ENCODE measurements at regions not wholly inside any gene's neighbourhood (a gene's known extent, or its start where the extent isn't known, plus 50 kb on each side); places are given as distances from the start of the nearest gene placed in this dataset.
A peak's percentile ranks its signal among the peaks of the same experiment; 100 is the strongest.

GRCh38 chr5:135210286-135211055, 176.4 kb upstream of the PITX1 start:
- Histone ChIP-seq H3K4me1 (ENCODE audit: control insufficient read depth, insufficient read depth, low read length, poor library complexity, severe bottlenecking) (peaks cover 38% of the 10 kb centered on the region), H3K27ac (ENCODE audit: low read depth, low read length, severe bottlenecking) (no peak overlapping the region), H3K36me3 (ENCODE audit: control insufficient read depth, insufficient read depth, low read length) (no peaks in the 10 kb centered on the region), H3K9me3 (ENCODE audit: control insufficient read depth, low read length) (no peaks in the 10 kb centered on the region), H3K4me3 (ENCODE audit: extremely low read depth, insufficient read depth, low read length, poor library complexity, severe bottlenecking) (no peak overlapping the region)
- WGBS, 2 experiments (ENCODE audit: insufficient coverage in 2 of 2) = 96 to 98% methylated on average over 9 to 10 of the region's 10 CpGs

GRCh38 chr5:135208903-135209721, 175.1 kb upstream of the PITX1 start:
- Histone ChIP-seq H3K9me3 (ENCODE audit: control insufficient read depth, low read length) (no peaks in the 10 kb centered on the region), H3K4me3 (ENCODE audit: extremely low read depth, insufficient read depth, low read length, poor library complexity, severe bottlenecking) (no peak overlapping the region), H3K4me1 (ENCODE audit: control insufficient read depth, insufficient read depth, low read length, poor library complexity, severe bottlenecking) (peaks cover 38% of the 10 kb centered on the region), H3K36me3 (ENCODE audit: control insufficient read depth, insufficient read depth, low read length) (no peaks in the 10 kb centered on the region), H3K27ac (ENCODE audit: low read depth, low read length, severe bottlenecking) (peak overlapping the region; percentile 79)
- WGBS, 2 experiments (ENCODE audit: insufficient coverage in 2 of 2) = 62 to 68% methylated on average over 5 to 8 of the region's 11 CpGs

- Histone ChIP-seq H3K36me3 (ENCODE audit: control insufficient read depth, insufficient read depth, low read length) (no peaks in the 10 kb centered on the region), H3K4me3 (ENCODE audit: extremely low read depth, insufficient read depth, low read length, poor library complexity, severe bottlenecking) (no peak overlapping the region), H3K9me3 (ENCODE audit: control insufficient read depth, low read length) (peaks cover 4% of the 10 kb centered on the region), H3K27ac (ENCODE audit: low read depth, low read length, severe bottlenecking) (peak overlapping the region; percentile 79), H3K4me1 (ENCODE audit: control insufficient read depth, insufficient read depth, low read length, poor library complexity, severe bottlenecking) (peaks cover 38% of the 10 kb centered on the region)
- 90 to 100% methylated on average over 1 to 2 of the region's 2 CpGs for WGBS, 2 experiments (ENCODE audit: insufficient coverage in 2 of 2)
These were observed 174.5 kb upstream of the PITX1 start for GRCh38 chr5:135208555-135208902.

- Histone ChIP-seq H3K4me1 (ENCODE audit: control insufficient read depth, insufficient read depth, low read length, poor library complexity, severe bottlenecking) (peaks cover 35% of the 10 kb centered on the region), H3K4me3 (ENCODE audit: extremely low read depth, insufficient read depth, low read length, poor library complexity, severe bottlenecking) (no peak overlapping the region), H3K27ac (ENCODE audit: low read depth, low read length, severe bottlenecking) (no peak overlapping the region), H3K36me3 (ENCODE audit: control insufficient read depth, insufficient read depth, low read length) (no peaks in the 10 kb centered on the region), H3K9me3 (ENCODE audit: control insufficient read depth, low read length) (peaks cover 4% of the 10 kb centered on the region)
- 70 to 73% methylated on average over 5 to 6 of the region's 6 CpGs for WGBS, 2 experiments (ENCODE audit: insufficient coverage in 2 of 2)
These were observed 173.8 kb upstream of the PITX1 start for GRCh38 chr5:135207866-135208265.

GRCh38 chr5:135206862-135207261, 172.8 kb upstream of the PITX1 start:
- 100% methylated on average over 1 of the region's 3 CpGs; no CpG with 5 or more reads in 1 of the 2 experiments for WGBS, 2 experiments (ENCODE audit: insufficient coverage in 2 of 2)
- Histone ChIP-seq H3K4me1 (ENCODE audit: control insufficient read depth, insufficient read depth, low read length, poor library complexity, severe bottlenecking) (peaks cover 32% of the 10 kb centered on the region), H3K9me3 (ENCODE audit: control insufficient read depth, low read length) (peaks cover 10% of the 10 kb centered on the region), H3K27ac (ENCODE audit: low read depth, low read length, severe bottlenecking) (no peak overlapping the region), H3K4me3 (ENCODE audit: extremely low read depth, insufficient read depth, low read length, poor library complexity, severe bottlenecking) (no peak overlapping the region), H3K36me3 (ENCODE audit: control insufficient read depth, insufficient read depth, low read length) (no peaks in the 10 kb centered on the region)

- Histone ChIP-seq H3K36me3 (ENCODE audit: control insufficient read depth, insufficient read depth, low read length) (no peaks in the 10 kb centered on the region), H3K4me1 (ENCODE audit: control insufficient read depth, insufficient read depth, low read length, poor library complexity, severe bottlenecking) (peaks cover 25% of the 10 kb centered on the region), H3K9me3 (ENCODE audit: control insufficient read depth, low read length) (peaks cover 10% of the 10 kb centered on the region), H3K4me3 (ENCODE audit: extremely low read depth, insufficient read depth, low read length, poor library complexity, severe bottlenecking) (no peak overlapping the region), H3K27ac (ENCODE audit: low read depth, low read length, severe bottlenecking) (no peak overlapping the region)
- WGBS, 2 experiments (ENCODE audit: insufficient coverage in 2 of 2) = 100% methylated on average over 1 of the region's 3 CpGs; no CpG with 5 or more reads in 1 of the 2 experiments
These were observed 171.8 kb upstream of the PITX1 start for GRCh38 chr5:135205632-135206349.

GRCh38 chr5:135204151-135204600, 170.1 kb upstream of the PITX1 start:
- H3K4me1 ChIP-seq (ENCODE audit: control insufficient read depth, insufficient read depth, low read length, poor library complexity, severe bottlenecking) = peaks cover 17% of the 10 kb centered on the region
- H3K27ac ChIP-seq (ENCODE audit: low read depth, low read length, severe bottlenecking) = no peak overlapping the region
- WGBS, 2 experiments (ENCODE audit: insufficient coverage in 2 of 2) = 100% methylated on average over 1 of the region's 1 CpG; no CpG with 5 or more reads in 1 of the 2 experiments
- no peak overlapping the region for H3K4me3 ChIP-seq (ENCODE audit: extremely low read depth, insufficient read depth, low read length, poor library complexity, severe bottlenecking)
- no peaks in the 10 kb centered on the region for H3K36me3 ChIP-seq (ENCODE audit: control insufficient read depth, insufficient read depth, low read length)
- peaks cover 10% of the 10 kb centered on the region for H3K9me3 ChIP-seq (ENCODE audit: control insufficient read depth, low read length)

GRCh38 chr5:135203593-135204036, 169.6 kb upstream of the PITX1 start:
- H3K9me3 ChIP-seq (ENCODE audit: control insufficient read depth, low read length) = peaks cover 10% of the 10 kb centered on the region
- no peak overlapping the region for H3K27ac ChIP-seq (ENCODE audit: low read depth, low read length, severe bottlenecking)
- peaks cover 14% of the 10 kb centered on the region for H3K4me1 ChIP-seq (ENCODE audit: control insufficient read depth, insufficient read depth, low read length, poor library complexity, severe bottlenecking)
- no peaks in the 10 kb centered on the region for H3K36me3 ChIP-seq (ENCODE audit: control insufficient read depth, insufficient read depth, low read length)
- no peak overlapping the region for H3K4me3 ChIP-seq (ENCODE audit: extremely low read depth, insufficient read depth, low read length, poor library complexity, severe bottlenecking)
- WGBS, 2 experiments (ENCODE audit: insufficient coverage in 2 of 2) = 80% methylated on average over 1 of the region's 4 CpGs; no CpG with 5 or more reads in 1 of the 2 experiments

- Histone ChIP-seq H3K4me1 (ENCODE audit: control insufficient read depth, insufficient read depth, low read length, poor library complexity, severe bottlenecking) (peaks cover 8% of the 10 kb centered on the region), H3K27ac (ENCODE audit: low read depth, low read length, severe bottlenecking) (no peak overlapping the region), H3K9me3 (ENCODE audit: control insufficient read depth, low read length) (peaks cover 10% of the 10 kb centered on the region), H3K36me3 (ENCODE audit: control insufficient read depth, insufficient read depth, low read length) (no peaks in the 10 kb centered on the region), H3K4me3 (ENCODE audit: extremely low read depth, insufficient read depth, low read length, poor library complexity, severe bottlenecking) (no peak overlapping the region)
- 93% methylated on average over 2 of the region's 2 CpGs; no CpG with 5 or more reads in 1 of the 2 experiments for WGBS, 2 experiments (ENCODE audit: insufficient coverage in 2 of 2)
These were observed 169.0 kb upstream of the PITX1 start for GRCh38 chr5:135203019-135203418.

- no peaks in the 10 kb centered on the region for H3K36me3 ChIP-seq (ENCODE audit: control insufficient read depth, insufficient read depth, low read length)
These were observed 165.9 kb upstream of the PITX1 start for GRCh38 chr5:135199919-135200318.

More at GRCh38 chr5:135199919-135200318, 165.9 kb upstream of the PITX1 start:
- Histone ChIP-seq H3K9me3 (ENCODE audit: control insufficient read depth, low read length) (peaks cover 10% of the 10 kb centered on the region), H3K4me1 (ENCODE audit: control insufficient read depth, insufficient read depth, low read length, poor library complexity, severe bottlenecking) (peaks cover 2% of the 10 kb centered on the region), H3K27ac (ENCODE audit: low read depth, low read length, severe bottlenecking) (no peak overlapping the region), H3K4me3 (ENCODE audit: extremely low read depth, insufficient read depth, low read length, poor library complexity, severe bottlenecking) (no peak overlapping the region)
- WGBS, 2 experiments (ENCODE audit: insufficient coverage in 2 of 2) = no CpG with 5 or more reads among the region's 1 CpG
